A673 (cell line): ENCODE measurements at regions not wholly inside any gene's neighbourhood (a gene's known extent, or its start where the extent isn't known, plus 50 kb on each side); places are given as distances from the start of the nearest gene placed in this dataset.

ENCODE experiments used
- BruUV-seq: library from RNA; stranded (reverse); fragments of 400-500 nt; replicated peaks from 2 replicates; lab custom pipeline; 2021; lab: Mats Ljungman, UMichigan
- CTCF ChIA-PET: fragments of 300-600 bp; sonication (Branson Sonifier 250); formaldehyde crosslinking; loops from one replicate; lab custom pipeline; 2022; ENCODE audit warnings: antibody characterized with exemption; lab: Charles Lee
- POLR2A ChIA-PET: fragments of 300-600 bp; sonication (Branson Sonifier 250); formaldehyde crosslinking; loops from one replicate; lab custom pipeline; 2022; ENCODE audit warnings: antibody characterized with exemption; ENCODE audit not compliant: low non-redundant PET; lab: Charles Lee
- DNase-seq: peaks from one replicate; pipeline ENCODE4 v3.0.0-alpha.2; 2015; ENCODE audit warnings: low spot score
- H3K27ac ChIP-seq: fragments of 200-600 bp; sonication (generic); 2 replicates; pipeline ENCODE4 v1.5.1; 2016; ENCODE audit warnings: mixed run types, low read depth, mild to moderate bottlenecking, mixed read lengths, antibody characterized with exemption, low read length; ENCODE audit not compliant: poor library complexity, severe bottlenecking
- H3K27me3 ChIP-seq: fragments of 200-600 bp; sonication (generic); replicated peaks from 2 replicates; pipeline ENCODE4 v1.6.1; 2017; ENCODE audit warnings: mixed run types, low read depth, mild to moderate bottlenecking, mixed read lengths, antibody characterized with exemption, low read length; ENCODE audit not compliant: insufficient read depth, poor library complexity
- H3K36me3 ChIP-seq: fragments of 200-600 bp; sonication (generic); 2 replicates; pipeline ENCODE4 v1.6.1; 2016; ENCODE audit warnings: mixed run types, mild to moderate bottlenecking, mixed read lengths, antibody characterized with exemption, low read length; ENCODE audit not compliant: insufficient read depth, poor library complexity, severe bottlenecking
- H3K4me1 ChIP-seq: fragments of 200-600 bp; sonication (generic); 2 replicates; pipeline ENCODE4 v1.6.1; 2017; ENCODE audit warnings: mixed run types, mild to moderate bottlenecking, mixed read lengths, antibody characterized with exemption, low read length; ENCODE audit not compliant: insufficient read depth, poor library complexity, severe bottlenecking
- H3K4me3 ChIP-seq: fragments of 200-600 bp; sonication (generic); 2 replicates; pipeline ENCODE4 v1.5.1; 2016; ENCODE audit warnings: low read depth, mixed run types, mild to moderate bottlenecking, mixed read lengths, low read length; ENCODE audit not compliant: poor library complexity, severe bottlenecking
- H3K9me3 ChIP-seq: fragments of 200-600 bp; sonication (generic); 2 replicates; pipeline ENCODE4 v1.6.1; 2016; ENCODE audit warnings: mixed run types, low read depth, mild to moderate bottlenecking, mixed read lengths, antibody characterized with exemption, low read length; ENCODE audit not compliant: poor library complexity, severe bottlenecking
- EZH2 ChIP-seq: fragments of 200-600 bp; sonication (generic); IDR thresholded peaks from 2 replicates; pipeline ENCODE4 v1.6.1; 2017; ENCODE audit warnings: borderline replicate concordance, low read depth, mild to moderate bottlenecking, mixed read lengths, antibody characterized with exemption, low read length; ENCODE audit not compliant: poor library complexity, severe bottlenecking
- intact Hi-C: fragments of 100-400 bp; cut with micrococcal nuclease; formaldehyde crosslinking; loops from one replicate; pipeline ENCODE4 v1.10.0; 2022; ENCODE audit not compliant: unreplicated experiment
- TF ChIP-seq, protein P1 (sequence below): fragments of 300-800, 200-600 bp; sonication (generic); conservative IDR thresholded peaks from 2 replicates; pipeline ENCODE4 v1.5.1; 2017; ENCODE audit warnings: low read depth, mild to moderate bottlenecking, antibody characterized with exemption, low read length, moderate library complexity, mixed read lengths

DNA sequence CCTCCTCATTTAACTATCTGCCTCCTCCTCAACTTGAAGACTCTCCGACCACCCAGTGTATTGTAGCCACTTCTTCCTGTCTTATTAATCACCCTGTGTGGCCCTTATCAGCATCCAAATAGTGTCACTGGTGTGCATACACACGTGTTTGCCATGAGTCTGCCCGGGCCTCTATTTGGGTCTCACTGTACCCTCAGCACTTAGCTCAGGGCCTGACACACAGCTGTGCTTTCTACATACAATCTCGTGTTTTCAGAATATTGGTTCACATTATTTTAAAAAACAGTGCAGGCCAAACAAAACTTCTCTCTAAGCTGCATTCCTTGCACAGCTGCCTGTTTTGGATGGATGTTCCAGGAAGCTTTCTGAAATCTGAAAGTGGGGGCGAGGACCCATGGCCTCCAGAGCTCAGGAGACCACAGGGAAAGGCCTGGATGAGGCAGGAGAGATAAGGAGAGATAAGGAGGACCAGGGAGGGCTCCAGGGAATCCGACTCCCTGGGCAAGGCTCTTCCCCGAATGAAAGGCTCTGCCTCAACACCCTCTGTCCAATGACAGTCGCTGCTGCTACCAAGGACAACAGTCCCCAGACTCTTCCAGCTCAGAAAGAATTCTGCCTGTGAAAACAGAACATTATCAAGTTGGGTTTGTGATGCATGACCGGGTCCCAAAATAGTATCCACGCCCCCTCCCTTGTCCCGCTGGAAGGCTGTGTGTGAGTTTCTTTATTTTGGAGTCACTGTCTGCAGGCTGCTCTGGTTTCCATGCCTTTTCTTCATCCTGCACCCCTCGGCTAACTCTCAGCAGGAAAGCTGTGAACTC is 255.6 kb downstream of the NSG2 start:
- TF ChIP-seq, protein P1, sequence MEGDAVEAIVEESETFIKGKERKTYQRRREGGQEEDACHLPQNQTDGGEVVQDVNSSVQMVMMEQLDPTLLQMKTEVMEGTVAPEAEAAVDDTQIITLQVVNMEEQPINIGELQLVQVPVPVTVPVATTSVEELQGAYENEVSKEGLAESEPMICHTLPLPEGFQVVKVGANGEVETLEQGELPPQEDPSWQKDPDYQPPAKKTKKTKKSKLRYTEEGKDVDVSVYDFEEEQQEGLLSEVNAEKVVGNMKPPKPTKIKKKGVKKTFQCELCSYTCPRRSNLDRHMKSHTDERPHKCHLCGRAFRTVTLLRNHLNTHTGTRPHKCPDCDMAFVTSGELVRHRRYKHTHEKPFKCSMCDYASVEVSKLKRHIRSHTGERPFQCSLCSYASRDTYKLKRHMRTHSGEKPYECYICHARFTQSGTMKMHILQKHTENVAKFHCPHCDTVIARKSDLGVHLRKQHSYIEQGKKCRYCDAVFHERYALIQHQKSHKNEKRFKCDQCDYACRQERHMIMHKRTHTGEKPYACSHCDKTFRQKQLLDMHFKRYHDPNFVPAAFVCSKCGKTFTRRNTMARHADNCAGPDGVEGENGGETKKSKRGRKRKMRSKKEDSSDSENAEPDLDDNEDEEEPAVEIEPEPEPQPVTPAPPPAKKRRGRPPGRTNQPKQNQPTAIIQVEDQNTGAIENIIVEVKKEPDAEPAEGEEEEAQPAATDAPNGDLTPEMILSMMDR, result no peak
- no peak for TF ChIP-seq EZH2
- no peaks in the 10 kb centered on the region for H3K4me1 ChIP-seq
- H3K4me3 ChIP-seq, result no peak overlapping the region
- no peaks in the 10 kb centered on the region for H3K9me3 ChIP-seq
- ChIA-PET POLR2A (no interaction called here), CTCF (no interaction called here)
- no TSS peak for BruUV-seq
- intact Hi-C loops, result no loop called here
- no peak for DNase-seq
- H3K36me3 ChIP-seq, result no peaks in the 10 kb centered on the region
- no peak overlapping the region for H3K27ac ChIP-seq
- H3K27me3 ChIP-seq, result peaks cover 5% of the 10 kb centered on the region

GRCh38 chr5:174301848-174302625 is 256.5 kb downstream of the NSG2 start:
- no TSS peak for BruUV-seq
- H3K27ac ChIP-seq, result no peak overlapping the region

GRCh38 chr5:174303035-174303434 is 257.5 kb downstream of the NSG2 start:
- ChIA-PET CTCF (no interaction called here), POLR2A (no interaction called here)
- H3K4me3 ChIP-seq, result no peak overlapping the region
- intact Hi-C loops, result no loop called here
- H3K36me3 ChIP-seq, result no peaks in the 10 kb centered on the region
- DNase-seq, result no peak
- no peak for TF ChIP-seq EZH2
- TF ChIP-seq, protein P1, result no peak
- no peaks in the 10 kb centered on the region for H3K9me3 ChIP-seq
- H3K27me3 ChIP-seq, result peaks cover 5% of the 10 kb centered on the region
- no TSS peak for BruUV-seq
- no peak overlapping the region for H3K27ac ChIP-seq
- no peaks in the 10 kb centered on the region for H3K4me1 ChIP-seq

More at GRCh38 chr5:174301848-174302625, 256.5 kb downstream of the NSG2 start:
- TF ChIP-seq, protein P1, result no peak
- no peak for TF ChIP-seq EZH2
- Histone ChIP-seq H3K36me3 (no peaks in the 10 kb centered on the region), H3K9me3 (no peaks in the 10 kb centered on the region), H3K4me1 (no peaks in the 10 kb centered on the region), H3K27me3 (peaks cover 5% of the 10 kb centered on the region), H3K4me3 (no peak overlapping the region)
- intact Hi-C loops, result no loop called here
- ChIA-PET POLR2A (no interaction called here), CTCF (no interaction called here)
- DNase-seq, result no peak
